GM12892 (cell line): ENCODE measurements at regions not wholly inside any gene's neighbourhood (a gene's known extent, or its start where the extent isn't known, plus 50 kb on each side); places are given as distances from the start of the nearest gene placed in this dataset.
A peak's percentile ranks its signal among the peaks of the same experiment; 100 is the strongest.

Source experiments
- DNase-seq: peaks from one replicate; pipeline ENCODE4 v3.0.0; 2011; ENCODE audit not compliant: insufficient read length
- FAIRE-seq: peaks from 2 replicates; lab custom pipeline; 2011; peaks lifted over from hg19 to GRCh38; lab: Jason Lieb, UNC
- POLR2A ChIP-seq: IDR thresholded peaks from 2 replicates; pipeline ENCODE4 v1.6.1; 2011; ENCODE audit warnings: low read depth, low read length, control low read depth
- POLR2AphosphoS5 ChIP-seq: IDR thresholded peaks from 2 replicates; pipeline ENCODE4 v1.6.1; 2011; ENCODE audit warnings: low read depth, low read length, control low read depth
- TAF1 ChIP-seq: IDR thresholded peaks from 2 replicates; pipeline ENCODE4 v1.6.1; 2011; ENCODE audit warnings: low read depth, mild to moderate bottlenecking, control low read depth, low read length, borderline replicate concordance

- DNase-seq: no peak
- TF ChIP-seq TAF1 (no peak), POLR2A (no peak), POLR2AphosphoS5 (no peak)
Observed at GRCh38 chr2:44843086-44843485, 98.4 kb upstream of the SIX3 start.

GRCh38 chr2:44843641-44844310, 97.7 kb upstream of the SIX3 start:
- no peak for DNase-seq
- no peak for FAIRE-seq
- TF ChIP-seq POLR2AphosphoS5 (no peak), TAF1 (no peak), POLR2A (no peak)

More at GRCh38 chr2:44843086-44843485, 98.4 kb upstream of the SIX3 start:
- FAIRE-seq: no peak

- no peak for TF ChIP-seq TAF1
- no peak for TF ChIP-seq POLR2A
Observed at GRCh38 chr2:44844651-44845270, 96.7 kb upstream of the SIX3 start.

GRCh38 chr2:44848026-44848425, 93.5 kb upstream of the SIX3 start:
- no peak for DNase-seq
- TF ChIP-seq POLR2A (no peak), POLR2AphosphoS5 (no peak), TAF1 (no peak)
- FAIRE-seq: no peak

More at GRCh38 chr2:44844651-44845270, 96.7 kb upstream of the SIX3 start:
- FAIRE-seq (no peak), DNase-seq (no peak)

- DNase-seq (no peak), FAIRE-seq (no peak)
- no peak for TF ChIP-seq POLR2AphosphoS5
- TF ChIP-seq TAF1: no peak
- TF ChIP-seq POLR2A: no peak
Observed at GRCh38 chr2:44850016-44850415, 91.5 kb upstream of the SIX3 start.

GRCh38 chr2:44851518-44851917, 90.0 kb upstream of the SIX3 start:
- peak; percentile 40 for FAIRE-seq
- no peak for DNase-seq
- TF ChIP-seq TAF1: no peak
- TF ChIP-seq POLR2AphosphoS5: no peak
- TF ChIP-seq POLR2A: no peak

GRCh38 chr2:44852594-44852993, 88.9 kb upstream of the SIX3 start:
- DNase-seq: no peak
- FAIRE-seq: no peak
- no peak for TF ChIP-seq POLR2AphosphoS5
- TF ChIP-seq POLR2A: no peak
- TF ChIP-seq TAF1: no peak

- FAIRE-seq (no peak), DNase-seq (no peak)
- no peak for TF ChIP-seq POLR2AphosphoS5
- TF ChIP-seq POLR2A: no peak
- TF ChIP-seq TAF1: no peak
Observed at GRCh38 chr2:44859337-44859736, 82.2 kb upstream of the SIX3 start.

- FAIRE-seq (no peak), DNase-seq (no peak)
- TF ChIP-seq POLR2A (no peak), TAF1 (no peak), POLR2AphosphoS5 (no peak)
Observed at GRCh38 chr2:44866152-44866551, 75.3 kb upstream of the SIX3 start.

GRCh38 chr2:44869761-44870160, 71.7 kb upstream of the SIX3 start:
- TF ChIP-seq POLR2A: no peak
- TF ChIP-seq TAF1: no peak
- no peak for TF ChIP-seq POLR2AphosphoS5
- DNase-seq: no peak
- FAIRE-seq: no peak

- FAIRE-seq (no peak), DNase-seq (no peak)
- no peak for TF ChIP-seq TAF1
- TF ChIP-seq POLR2AphosphoS5: no peak
- TF ChIP-seq POLR2A: no peak
Observed at GRCh38 chr2:44877417-44877816, 64.1 kb upstream of the SIX3 start.

- TF ChIP-seq POLR2AphosphoS5: no peak
- TF ChIP-seq TAF1: no peak
- TF ChIP-seq POLR2A: no peak
- DNase-seq: no peak
- FAIRE-seq: no peak
Observed at GRCh38 chr2:44879269-44880124, 62.0 kb upstream of the SIX3 start.
